ES-I3 (cell line): ENCODE measurements at regions not wholly inside any gene's neighbourhood (a gene's known extent, or its start where the extent isn't known, plus 50 kb on each side); places are given as distances from the start of the nearest gene placed in this dataset.
"Not testable (repeated sequence)": the region's sequence is repeated elsewhere in the genome, so short reads cannot be mapped to it uniquely, and the experiment has no call there.

Source experiments
- H3K36me3 ChIP-seq: 2 replicates; pipeline ENCODE4 v1.6.1; 2013; ENCODE audit warnings: mild to moderate bottlenecking, low read length, control low read depth, moderate library complexity; ENCODE audit not compliant: insufficient read depth
- H3K4me1 ChIP-seq: 2 replicates; pipeline ENCODE4 v1.6.1; 2013; ENCODE audit warnings: mild to moderate bottlenecking, control low read depth, low read length; ENCODE audit not compliant: insufficient read depth
- H3K9ac ChIP-seq: 2 replicates; pipeline ENCODE4 v1.6.1; 2013; ENCODE audit warnings: low read depth, mild to moderate bottlenecking, low read length, moderate library complexity
- H3K9me3 ChIP-seq: 2 replicates; pipeline ENCODE4 v1.6.1; 2013; ENCODE audit warnings: mild to moderate bottlenecking, low read length, moderate library complexity; ENCODE audit not compliant: control insufficient read depth, insufficient read depth

GRCh38 chr7:52369922-52370321 is 665.5 kb upstream of the POM121L12 start:
- no peak overlapping the region for H3K9ac ChIP-seq
- no peaks in the 10 kb centered on the region for H3K4me1 ChIP-seq
- H3K36me3 ChIP-seq = no peaks in the 10 kb centered on the region
- no peaks in the 10 kb centered on the region for H3K9me3 ChIP-seq

GRCh38 chr7:52365349-52365748 is 670.1 kb upstream of the POM121L12 start:
- Histone ChIP-seq H3K9me3 (no peaks in the 10 kb centered on the region), H3K36me3 (no peaks in the 10 kb centered on the region)

GRCh38 chr7:52362521-52362920 is 672.9 kb upstream of the POM121L12 start:
- no peaks in the 10 kb centered on the region for H3K4me1 ChIP-seq
- no peaks in the 10 kb centered on the region for H3K36me3 ChIP-seq
- H3K9me3 ChIP-seq = no peaks in the 10 kb centered on the region
- H3K9ac ChIP-seq = no peak overlapping the region

More at GRCh38 chr7:52365349-52365748, 670.1 kb upstream of the POM121L12 start:
- no peaks in the 10 kb centered on the region for H3K4me1 ChIP-seq
- H3K9ac ChIP-seq = no peak overlapping the region

GRCh38 chr7:52360541-52360940 is 674.9 kb upstream of the POM121L12 start:
- Histone ChIP-seq H3K9me3 (no peaks in the 10 kb centered on the region), H3K36me3 (no peaks in the 10 kb centered on the region; the same call in 1 of the 2 replicates), H3K4me1 (no peaks in the 10 kb centered on the region), H3K9ac (no peak overlapping the region)

GRCh38 chr7:52355053-52355452 is 680.4 kb upstream of the POM121L12 start:
- Histone ChIP-seq H3K4me1 (no peaks in the 10 kb centered on the region), H3K9me3 (no peaks in the 10 kb centered on the region), H3K36me3 (no peaks in the 10 kb centered on the region; the same call in 1 of the 2 replicates), H3K9ac (no peak overlapping the region)

GRCh38 chr7:52352013-52352981 is 683.1 kb upstream of the POM121L12 start:
- H3K36me3 ChIP-seq = no peaks in the 10 kb centered on the region; the same call in 1 of the 2 replicates
- no peak overlapping the region for H3K9ac ChIP-seq
- H3K4me1 ChIP-seq = no peaks in the 10 kb centered on the region
- no peaks in the 10 kb centered on the region for H3K9me3 ChIP-seq

- H3K9me3 ChIP-seq = no peaks in the 10 kb centered on the region
- no peaks in the 10 kb centered on the region for H3K4me1 ChIP-seq
- H3K36me3 ChIP-seq = no peaks in the 10 kb centered on the region
- H3K9ac ChIP-seq = no peak overlapping the region
Observed at GRCh38 chr7:52344015-52344414, 691.4 kb upstream of the POM121L12 start.

GRCh38 chr7:52340067-52340466 is 695.4 kb upstream of the POM121L12 start:
- no peaks in the 10 kb centered on the region for H3K9me3 ChIP-seq
- H3K4me1 ChIP-seq = no peaks in the 10 kb centered on the region
- no peak overlapping the region for H3K9ac ChIP-seq
- no peaks in the 10 kb centered on the region for H3K36me3 ChIP-seq

- not testable (repeated sequence) for H3K4me1 ChIP-seq, H3K36me3 ChIP-seq, H3K9ac ChIP-seq, H3K9me3 ChIP-seq
Observed at GRCh38 chr7:52328328-52328727, 707.1 kb upstream of the POM121L12 start.

- H3K9me3 ChIP-seq = no peaks in the 10 kb centered on the region
- no peak overlapping the region for H3K9ac ChIP-seq
- no peaks in the 10 kb centered on the region for H3K4me1 ChIP-seq
- no peaks in the 10 kb centered on the region for H3K36me3 ChIP-seq
Observed at GRCh38 chr7:52325237-52325636, 710.2 kb upstream of the POM121L12 start.

- no peak overlapping the region for H3K9ac ChIP-seq
- no peaks in the 10 kb centered on the region for H3K9me3 ChIP-seq
- H3K36me3 ChIP-seq = no peaks in the 10 kb centered on the region
- no peaks in the 10 kb centered on the region for H3K4me1 ChIP-seq
Observed at GRCh38 chr7:52323202-52323746, 712.2 kb upstream of the POM121L12 start.

- Histone ChIP-seq H3K9ac (no peak overlapping the region), H3K9me3 (peaks cover 3% of the 10 kb centered on the region; the same call in 1 of the 2 replicates), H3K36me3 (no peaks in the 10 kb centered on the region), H3K4me1 (no peaks in the 10 kb centered on the region)
Observed at GRCh38 chr7:52320610-52321009, 714.8 kb upstream of the POM121L12 start.

- Histone ChIP-seq H3K9me3 (peaks cover 3% of the 10 kb centered on the region; the same call in 1 of the 2 replicates), H3K36me3 (no peaks in the 10 kb centered on the region), H3K9ac (no peak overlapping the region)
Observed at GRCh38 chr7:52317921-52318320, 717.5 kb upstream of the POM121L12 start.

GRCh38 chr7:52311886-52312285 is 723.5 kb upstream of the POM121L12 start:
- no peaks in the 10 kb centered on the region for H3K36me3 ChIP-seq
- no peaks in the 10 kb centered on the region for H3K9me3 ChIP-seq
- no peaks in the 10 kb centered on the region for H3K4me1 ChIP-seq
- H3K9ac ChIP-seq = no peak overlapping the region

More at GRCh38 chr7:52317921-52318320, 717.5 kb upstream of the POM121L12 start:
- H3K4me1 ChIP-seq = no peaks in the 10 kb centered on the region

- Histone ChIP-seq H3K9me3 (no peaks in the 10 kb centered on the region), H3K9ac (no peak overlapping the region), H3K36me3 (no peaks in the 10 kb centered on the region), H3K4me1 (no peaks in the 10 kb centered on the region)
Observed at GRCh38 chr7:52309631-52310030, 725.8 kb upstream of the POM121L12 start.
